D721Med (cell line): ENCODE measurements at regions not wholly inside any gene's neighbourhood (a gene's known extent, or its start where the extent isn't known, plus 50 kb on each side); places are given as distances from the start of the nearest gene placed in this dataset.

Experiments used
- DNase-seq: peaks from one replicate; pipeline ENCODE4 v3.0.0; 2011; ENCODE audit warnings: low spot score; ENCODE audit not compliant: insufficient read length
- FAIRE-seq: peaks from 2 replicates; lab custom pipeline; 2011; peaks lifted over from hg19 to GRCh38; lab: Jason Lieb, UNC
- CTCF ChIP-seq: IDR thresholded peaks from 2 replicates; pipeline ENCODE4 v1.5.1; 2012; ENCODE audit warnings: mild to moderate bottlenecking, control low read depth; ENCODE audit not compliant: insufficient read depth; ENCODE audit errors: missing control alignments

GRCh38 chr1:244205171-244205570 is 154.1 kb downstream of the ZBTB18 start:
- FAIRE-seq, result peak; percentile 44

DNA sequence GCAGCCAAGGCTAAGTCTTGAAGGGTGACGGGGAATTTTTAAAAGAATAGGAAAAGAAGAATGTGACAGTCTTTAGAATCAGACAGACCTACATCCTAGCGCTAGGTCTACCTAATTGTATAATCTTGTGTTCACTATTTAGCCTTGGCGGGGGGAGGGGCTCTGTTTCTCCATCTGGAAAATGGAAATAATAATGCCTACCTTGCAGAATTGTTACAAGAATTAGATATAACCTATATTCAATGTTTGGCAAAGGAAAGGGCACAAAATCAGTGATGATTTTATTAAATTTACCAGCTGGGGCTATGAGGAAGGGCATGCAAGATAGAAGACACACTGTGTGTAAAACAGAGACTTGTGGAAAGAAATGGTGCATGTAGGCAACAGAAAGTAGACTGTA is 154.8 kb downstream of the ZBTB18 start:
- FAIRE-seq (no peak), DNase-seq (no peak)
- TF ChIP-seq CTCF, result no peak

More at GRCh38 chr1:244205171-244205570, 154.1 kb downstream of the ZBTB18 start:
- DNase-seq, result no peak
- TF ChIP-seq CTCF, result no peak

GRCh38 chr1:244207042-244207934 is 156.2 kb downstream of the ZBTB18 start:
- DNase-seq, result no peak
- no peak for FAIRE-seq

DNA sequence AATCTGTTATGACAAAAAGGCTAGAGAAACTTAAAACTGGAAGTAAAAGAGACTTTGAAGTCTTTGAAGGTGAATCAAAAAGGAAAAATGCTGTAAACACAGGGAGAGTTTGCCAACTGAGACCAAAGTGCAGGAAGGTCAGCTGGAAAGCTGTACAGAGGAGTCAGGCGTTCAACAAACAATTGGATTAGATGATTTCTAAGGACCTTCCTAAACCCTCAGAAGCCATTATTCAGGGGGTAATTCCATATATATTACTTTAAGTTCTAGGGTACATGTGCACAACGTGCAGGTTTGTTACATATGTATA is 156.8 kb downstream of the ZBTB18 start:
- TF ChIP-seq CTCF, result no peak
- FAIRE-seq (no peak), DNase-seq (no peak)

More at GRCh38 chr1:244207042-244207934, 156.2 kb downstream of the ZBTB18 start:
- no peak for TF ChIP-seq CTCF

GRCh38 chr1:244209955-244210354 is 158.9 kb downstream of the ZBTB18 start:
- FAIRE-seq (no peak), DNase-seq (no peak)
- TF ChIP-seq CTCF, result no peak

GRCh38 chr1:244210884-244211558 is 159.9 kb downstream of the ZBTB18 start:
- peak; percentile 63 for DNase-seq
- FAIRE-seq, result no peak
- peak; percentile 44 for TF ChIP-seq CTCF

- no peak for TF ChIP-seq CTCF
- DNase-seq, result no peak
- no peak for FAIRE-seq
Measured at GRCh38 chr1:244211559-244211944, 160.5 kb downstream of the ZBTB18 start.
